GM18858 (cell line): ENCODE measurements at regions not wholly inside any gene's neighbourhood (a gene's known extent, or its start where the extent isn't known, plus 50 kb on each side); places are given as distances from the start of the nearest gene placed in this dataset.

Source experiments
- ATAC-seq: cut with Tn5 transposase; IDR thresholded peaks from one replicate; pipeline ENCODE4 v1.9.1; 2021; ENCODE audit not compliant: unreplicated experiment

GRCh38 chr22:48693377-48694135, 1134.1 kb downstream of the BRD1 start:
- ATAC-seq = no peak

DNA sequence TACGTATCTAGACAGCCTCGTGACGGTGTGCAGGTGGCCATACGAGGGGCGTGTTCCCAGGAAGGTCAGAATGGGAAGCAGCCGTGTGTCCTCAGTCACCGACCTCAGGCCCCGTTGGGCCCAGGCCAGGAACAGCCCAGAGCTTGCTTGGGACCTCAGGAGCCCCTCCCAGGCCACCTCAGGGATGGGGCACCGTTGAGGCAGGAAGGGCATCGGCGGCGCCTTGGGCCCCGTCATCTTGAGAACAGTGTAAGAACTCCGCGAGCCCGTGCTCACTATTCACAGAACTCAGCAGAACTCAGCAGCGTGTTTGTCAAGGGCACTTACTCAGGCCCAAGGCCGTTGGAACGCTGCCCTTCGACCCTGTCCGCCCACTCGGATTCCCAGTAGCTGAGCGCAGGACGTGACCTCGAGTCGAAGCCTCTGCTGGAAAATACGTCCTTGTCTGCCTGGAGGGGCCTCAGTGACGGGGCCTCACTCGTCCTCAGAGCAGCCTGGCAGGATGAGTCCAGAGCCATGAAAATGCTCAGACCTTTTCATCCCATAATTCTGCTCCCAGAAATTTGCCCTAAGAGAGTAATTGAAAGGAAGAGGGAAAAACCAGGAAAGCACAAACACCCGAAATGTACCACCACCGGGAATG, 1134.8 kb downstream of the BRD1 start:
- no peak for ATAC-seq

GRCh38 chr22:48691431-48691851, 1136.2 kb downstream of the BRD1 start:
- ATAC-seq = no peak

GRCh38 chr22:48690583-48691317, 1136.9 kb downstream of the BRD1 start:
- no peak for ATAC-seq

- no peak for ATAC-seq
Measured at GRCh38 chr22:48689206-48689605, 1138.5 kb downstream of the BRD1 start.

DNA sequence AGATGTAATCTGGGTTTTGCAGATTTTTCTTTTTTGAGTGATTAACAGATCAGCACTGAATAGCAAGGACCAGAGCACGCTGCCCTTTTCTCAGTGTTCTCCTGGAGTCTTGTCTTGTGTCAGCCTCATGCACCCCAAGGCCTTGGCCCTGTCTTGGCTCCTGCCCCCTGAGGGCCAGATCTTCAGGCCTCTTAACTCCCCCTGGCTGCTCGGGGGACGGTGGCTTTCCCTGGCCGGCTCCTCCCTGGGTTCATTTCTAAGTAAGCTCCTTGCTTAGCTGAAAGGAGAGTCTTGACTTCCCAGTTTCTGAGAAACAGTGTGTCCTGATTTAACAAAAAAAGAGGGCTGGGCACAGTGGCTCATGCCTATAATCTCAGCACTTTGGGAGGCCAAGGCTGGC, 1139.3 kb downstream of the BRD1 start:
- ATAC-seq = no peak

- ATAC-seq = no peak
Measured at GRCh38 chr22:48687606-48688005, 1140.1 kb downstream of the BRD1 start.

- ATAC-seq = no peak
Measured at GRCh38 chr22:48686694-48687302, 1140.9 kb downstream of the BRD1 start.

GRCh38 chr22:48685767-48686166, 1141.9 kb downstream of the BRD1 start:
- ATAC-seq = no peak

DNA sequence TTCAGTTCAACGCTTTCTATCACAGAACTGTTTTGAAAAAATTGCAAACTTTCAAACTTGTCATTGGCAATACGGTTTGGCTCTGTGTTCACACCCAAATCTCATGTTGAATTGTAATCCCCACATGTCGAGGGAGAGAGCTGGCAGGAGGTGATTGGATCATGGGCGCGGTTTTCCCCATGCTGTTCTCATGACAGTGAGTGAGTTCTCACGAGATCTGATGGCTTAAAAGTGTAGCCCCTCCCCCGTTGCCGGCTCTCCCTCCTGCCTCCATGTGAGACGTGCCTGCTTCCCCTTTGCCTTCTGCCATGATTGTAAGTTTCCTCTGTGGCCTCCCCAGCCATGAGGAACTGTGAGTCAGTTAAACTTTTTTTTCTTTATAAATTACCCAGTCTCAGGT, 1144.0 kb downstream of the BRD1 start:
- no peak for ATAC-seq

GRCh38 chr22:48682504-48682903, 1145.2 kb downstream of the BRD1 start:
- ATAC-seq = no peak

DNA sequence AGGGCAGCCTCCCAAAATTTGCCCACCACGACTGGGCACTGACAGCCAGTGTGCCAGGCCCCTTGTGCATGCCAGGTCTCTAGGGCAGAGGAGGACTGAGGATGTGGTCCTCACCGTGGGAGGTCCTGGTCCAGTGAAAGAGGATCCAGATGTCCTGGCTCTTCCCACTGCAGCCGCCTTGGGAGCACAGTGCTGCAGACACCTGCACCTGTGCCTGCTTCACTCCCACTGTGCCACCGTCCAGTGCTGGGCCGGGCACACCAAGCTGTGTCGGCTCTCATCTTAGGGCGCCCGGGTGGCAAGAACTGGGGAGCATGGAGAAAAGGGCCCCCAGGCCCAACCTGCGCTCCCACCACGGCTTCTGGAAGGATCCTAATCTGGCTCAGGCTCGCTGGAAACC, 1147.1 kb downstream of the BRD1 start:
- ATAC-seq = no peak

DNA sequence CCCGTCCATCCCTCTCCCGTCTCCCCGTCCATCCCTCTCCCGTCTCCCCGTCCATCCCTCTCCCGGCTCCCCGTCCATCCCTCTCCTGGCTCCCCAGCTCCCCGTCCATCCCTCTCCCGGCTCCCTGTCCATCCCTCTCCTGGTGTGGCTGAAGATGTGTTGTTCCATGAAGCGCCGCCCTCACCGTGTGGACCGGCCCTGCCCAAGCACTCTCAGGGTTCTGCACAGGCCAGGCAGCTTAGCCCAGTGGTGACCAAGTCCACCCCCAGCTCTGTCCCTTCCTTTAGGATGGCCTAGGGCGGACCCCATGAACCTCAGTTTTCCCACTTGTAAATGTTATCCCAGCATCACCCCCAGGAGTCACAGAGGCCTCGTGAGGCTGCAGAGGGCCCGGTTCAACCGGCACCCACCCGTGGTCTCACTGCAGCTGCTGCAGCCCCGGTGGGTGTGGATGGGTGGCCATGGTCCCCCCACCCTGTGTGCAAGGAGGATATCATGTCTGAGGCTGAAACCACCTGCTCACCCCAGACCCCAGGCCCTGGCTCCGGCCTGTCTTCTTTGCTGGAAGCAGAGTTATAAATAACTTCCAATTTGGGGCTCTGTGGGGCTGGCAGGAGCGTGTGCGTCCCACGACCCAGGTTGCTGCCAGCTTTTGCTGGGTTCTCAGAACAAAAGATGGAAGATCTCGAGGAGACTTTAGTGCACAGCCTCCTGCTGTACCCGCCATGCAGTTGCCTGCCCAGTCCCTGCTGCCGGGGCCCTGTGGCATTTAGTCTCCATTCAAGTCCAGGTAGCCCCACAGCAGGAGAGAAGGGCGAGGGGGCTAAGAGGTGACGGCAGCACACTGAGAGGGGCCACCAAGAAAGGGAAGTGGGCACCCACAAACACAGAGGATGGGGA, 1147.8 kb downstream of the BRD1 start:
- no peak for ATAC-seq

DNA sequence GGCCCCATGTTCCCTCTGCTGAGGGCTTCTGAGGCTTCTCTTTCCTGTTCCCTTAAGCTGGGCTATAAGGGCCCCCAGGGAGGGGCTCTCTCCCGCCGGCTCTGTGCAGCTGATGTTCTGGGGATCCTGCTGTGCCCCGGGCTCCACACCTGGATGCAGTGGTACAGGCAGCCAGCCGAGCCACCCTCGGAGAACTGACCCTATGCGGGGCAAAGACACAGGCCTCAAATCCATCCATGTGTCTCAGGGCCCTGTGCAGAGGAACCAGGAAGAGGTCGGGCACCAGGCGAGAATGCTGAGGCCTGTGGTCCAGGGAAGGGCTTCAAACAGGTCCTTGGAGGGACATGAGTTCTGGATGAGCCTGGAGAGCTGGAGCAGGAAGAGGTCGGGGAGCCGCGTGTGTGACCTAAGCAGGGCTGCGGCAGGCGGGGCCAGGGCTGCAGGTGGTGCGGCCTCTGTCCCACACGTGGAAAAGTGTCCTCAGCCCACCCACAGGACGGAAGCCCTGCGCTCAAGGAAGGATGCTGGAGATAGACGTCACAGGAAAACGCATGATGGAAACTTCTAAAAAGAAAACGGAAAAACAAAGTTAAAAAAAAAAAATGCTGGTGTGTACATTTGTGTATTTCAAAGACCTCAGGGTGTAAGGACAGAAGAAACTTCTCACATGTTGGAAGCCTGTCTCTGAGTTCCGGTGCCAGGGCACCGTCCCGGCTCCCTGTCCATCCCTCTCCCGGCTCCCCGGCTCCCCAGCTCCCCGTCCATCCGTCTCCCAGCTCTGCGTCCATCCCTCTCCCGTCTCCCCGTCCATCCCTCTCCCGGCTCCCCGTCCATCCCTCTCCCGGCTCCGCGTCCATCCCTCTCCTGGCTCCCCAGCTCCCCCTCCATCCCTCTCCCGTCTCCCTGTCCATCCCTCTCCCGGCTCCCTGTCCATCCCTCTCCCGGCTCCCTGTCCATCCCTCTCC, 1149.2 kb downstream of the BRD1 start:
- no peak for ATAC-seq

DNA sequence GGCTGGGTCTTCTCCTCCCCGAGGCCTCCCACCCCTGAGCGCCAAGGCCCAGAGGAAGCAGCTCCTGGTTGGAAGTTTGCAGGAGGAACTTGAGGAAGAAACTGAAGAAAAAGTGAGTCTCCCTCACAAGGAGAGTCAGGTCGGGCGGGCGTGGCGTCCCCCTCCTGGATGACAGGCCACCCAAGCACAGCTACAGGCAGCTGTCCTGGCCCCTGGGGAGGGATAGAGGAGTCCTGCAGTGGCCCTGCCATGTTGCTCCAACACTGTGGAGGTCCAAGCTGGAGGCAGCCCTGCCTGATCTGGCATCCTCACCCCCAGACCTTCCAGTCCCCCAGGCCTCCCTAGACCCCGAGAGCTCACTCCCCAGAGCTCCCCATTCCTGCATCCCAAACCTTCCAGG, 1150.1 kb downstream of the BRD1 start:
- ATAC-seq = no peak

DNA sequence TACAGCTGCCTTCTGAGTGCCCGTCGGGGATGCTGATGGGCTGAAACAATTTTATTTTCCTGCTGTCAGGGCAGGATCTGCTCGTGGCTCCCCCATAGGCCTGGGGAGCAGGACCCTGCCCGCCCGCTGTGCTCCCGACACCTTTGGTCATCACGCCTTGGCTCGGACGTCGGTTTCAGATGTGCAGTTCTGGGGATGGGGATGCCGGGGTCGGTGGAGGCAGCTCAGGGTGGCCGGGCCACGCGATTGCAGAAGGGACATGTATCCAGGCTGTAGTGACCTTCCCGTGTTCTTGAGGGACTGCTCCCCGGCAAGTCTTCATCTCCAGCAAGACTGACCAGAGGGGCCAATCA, 1150.5 kb downstream of the BRD1 start:
- ATAC-seq = no peak

DNA sequence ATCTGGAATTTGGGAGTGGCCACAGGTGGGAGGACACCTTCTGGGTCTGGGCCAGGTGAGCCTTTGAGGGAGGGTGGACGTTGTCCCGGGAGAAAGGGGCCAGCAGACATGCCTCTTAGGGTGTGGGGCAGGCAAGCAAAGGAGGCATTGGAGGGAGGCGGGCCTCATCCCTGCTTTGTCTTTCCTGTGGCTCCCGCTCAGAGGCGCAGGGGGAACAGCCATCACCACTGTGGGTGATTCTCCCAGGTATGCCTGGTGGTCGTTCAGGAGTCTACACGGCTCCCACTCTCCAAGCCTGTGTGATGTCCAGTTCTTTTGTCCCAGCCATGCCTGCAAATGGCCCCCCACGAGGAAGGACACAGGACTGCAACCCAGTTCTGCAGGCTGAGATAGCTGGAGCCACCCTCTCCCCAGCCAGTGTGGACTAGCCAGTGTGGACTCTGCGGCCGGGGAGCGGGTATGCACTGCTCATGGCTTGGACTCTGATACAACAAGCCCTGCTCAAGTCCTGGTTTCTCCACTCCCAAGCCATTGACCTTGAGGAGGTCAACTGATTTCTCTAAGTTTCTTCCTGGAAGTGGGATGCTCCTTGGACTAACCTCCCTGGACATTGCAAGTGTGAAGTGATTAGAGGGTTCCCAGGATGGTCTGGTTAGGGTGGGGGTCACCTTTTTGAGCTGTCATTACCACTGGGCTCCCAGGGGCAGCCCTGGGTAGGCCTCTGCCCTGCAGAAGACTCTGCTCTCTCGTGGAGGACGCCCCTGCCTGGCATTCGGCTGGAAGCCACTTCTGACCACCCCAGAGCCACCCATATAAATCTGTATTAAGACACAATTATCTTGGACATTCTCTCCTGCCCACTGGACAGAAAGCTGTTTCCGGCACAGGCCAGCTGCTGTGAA, 1151.2 kb downstream of the BRD1 start:
- ATAC-seq = no peak

DNA sequence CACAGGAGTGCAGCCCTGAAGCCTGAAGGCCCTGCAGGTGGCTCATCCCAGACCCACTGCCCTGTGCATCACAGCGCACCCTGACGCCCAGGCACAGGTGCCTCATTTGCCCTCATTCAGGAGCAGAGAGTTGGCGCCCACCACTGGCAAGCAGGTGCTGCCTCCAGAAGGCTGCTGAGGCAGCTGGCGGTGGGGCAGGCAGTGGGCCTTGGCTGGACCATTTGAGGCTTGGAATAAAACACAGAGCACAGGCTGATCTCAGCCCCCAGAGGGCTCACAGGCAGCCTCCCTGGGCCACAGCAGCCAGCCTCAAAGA, 1151.9 kb downstream of the BRD1 start:
- no peak for ATAC-seq
